Suppressor macrophage treated with lipopolysaccharide for 4 hours (primary cell): ENCODE measurements at regions not wholly inside any gene's neighbourhood (a gene's known extent, or its start where the extent isn't known, plus 50 kb on each side); places are given as distances from the start of the nearest gene placed in this dataset.
"Not testable (repeated sequence)": the region's sequence is repeated elsewhere in the genome, so short reads cannot be mapped to it uniquely, and the experiment has no call there.

ENCODE experiments used
- DNase-seq: peaks from one replicate; pipeline ENCODE4 v3.0.0-alpha.2; 2020

- no peak for DNase-seq
These were observed 160.3 kb downstream of the TLR4 start for GRCh38 chr9:117864385-117865057.

GRCh38 chr9:117868594-117868993 is 164.4 kb downstream of the TLR4 start:
- no peak for DNase-seq

DNA sequence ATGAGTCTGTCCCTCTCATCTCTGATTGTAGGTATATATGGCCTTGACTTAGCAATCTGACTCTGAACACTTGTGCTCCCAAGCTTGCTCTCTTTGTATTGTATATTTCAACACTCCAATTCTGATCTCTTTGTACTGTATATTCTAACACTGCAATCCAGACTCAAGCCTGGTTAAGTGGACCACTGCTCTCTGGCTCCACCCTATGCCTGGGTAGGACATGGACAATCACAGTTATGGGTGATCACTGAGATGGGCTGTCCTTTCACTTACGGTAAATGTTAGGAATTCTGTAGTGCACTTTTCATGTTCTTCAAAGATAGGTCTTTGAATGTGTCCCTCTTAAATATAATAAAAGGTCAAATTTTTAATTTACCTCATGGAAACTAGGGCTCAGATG is 165.1 kb downstream of the TLR4 start:
- DNase-seq, result no peak

DNA sequence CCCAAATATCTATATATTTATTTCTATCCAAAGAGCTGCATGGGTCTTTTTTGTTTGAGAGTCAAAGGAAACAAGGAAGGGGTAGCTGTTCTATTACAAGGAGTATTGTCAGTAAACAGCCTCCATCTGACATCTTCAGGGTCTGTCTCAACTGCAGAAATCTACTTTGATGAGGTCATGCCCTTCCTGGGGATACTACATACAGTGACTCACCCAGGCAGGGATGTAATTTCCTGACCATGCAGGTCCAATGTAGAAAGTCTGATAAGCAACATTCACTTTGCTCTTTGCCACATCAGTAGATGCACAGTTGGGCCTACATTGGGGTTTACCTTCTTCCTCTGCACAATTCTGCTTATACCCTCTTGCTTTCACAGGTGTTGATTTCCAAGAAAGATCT is 165.5 kb downstream of the TLR4 start:
- DNase-seq, result peak; percentile 42

DNA sequence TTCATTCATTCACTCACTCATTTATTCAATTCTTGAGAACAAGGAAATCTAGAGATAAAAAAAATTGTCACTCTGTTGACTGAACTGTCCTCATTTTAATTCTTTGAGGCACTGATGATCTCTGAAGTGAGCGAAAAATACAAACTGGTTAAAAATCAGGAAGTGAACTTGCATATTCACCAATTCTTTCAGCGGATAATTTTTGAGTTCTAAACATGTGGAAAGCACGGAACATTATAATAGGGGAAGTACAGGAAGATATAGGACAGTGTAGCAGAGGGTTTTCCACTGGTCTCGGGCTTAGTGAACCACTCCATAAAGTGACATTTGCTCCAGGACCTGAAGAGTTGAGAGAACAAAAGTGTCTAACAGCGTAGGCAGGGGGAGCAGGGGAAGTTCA is 169.5 kb downstream of the TLR4 start:
- peak; percentile 43 for DNase-seq

DNA sequence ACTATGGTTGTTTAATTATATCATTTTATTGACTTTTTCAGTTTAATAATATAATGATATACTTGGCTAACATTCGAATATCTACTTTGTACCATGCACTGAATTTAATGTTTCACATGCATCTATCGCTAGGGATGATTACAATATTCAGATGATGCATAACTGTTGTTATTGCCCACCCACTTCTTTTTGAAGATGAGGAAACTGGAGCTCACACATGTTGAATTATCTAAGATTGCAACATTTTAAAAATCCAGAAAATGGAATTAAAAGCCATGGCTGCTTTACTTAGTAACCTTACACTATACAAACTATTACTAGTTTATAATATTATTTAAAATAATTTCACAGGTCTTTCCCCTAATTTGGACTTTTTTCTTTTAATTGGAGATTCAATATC is 171.7 kb downstream of the TLR4 start:
- DNase-seq, result peak; percentile 14

GRCh38 chr9:117882171-117882570 is 178.0 kb downstream of the TLR4 start:
- peak; percentile 36 for DNase-seq

DNA sequence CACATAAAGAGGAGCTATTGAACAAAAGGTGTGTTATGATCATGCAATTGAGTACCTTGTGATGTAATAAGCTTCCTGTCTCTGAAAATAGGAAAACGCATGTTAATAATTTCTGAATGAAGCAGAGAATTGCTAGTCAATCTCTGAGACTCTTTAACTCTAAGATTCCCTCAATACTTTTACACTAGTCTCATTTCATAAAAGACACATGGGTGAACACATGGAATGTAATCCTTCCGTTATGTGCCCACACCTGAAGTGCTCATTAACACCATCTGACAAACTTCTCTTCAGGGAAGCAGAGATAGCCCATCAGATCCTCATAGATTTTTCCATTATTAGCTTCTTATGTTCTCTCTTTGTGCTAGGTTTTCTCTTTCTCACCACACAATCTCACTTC is 182.4 kb downstream of the TLR4 start:
- DNase-seq, result no peak

DNA sequence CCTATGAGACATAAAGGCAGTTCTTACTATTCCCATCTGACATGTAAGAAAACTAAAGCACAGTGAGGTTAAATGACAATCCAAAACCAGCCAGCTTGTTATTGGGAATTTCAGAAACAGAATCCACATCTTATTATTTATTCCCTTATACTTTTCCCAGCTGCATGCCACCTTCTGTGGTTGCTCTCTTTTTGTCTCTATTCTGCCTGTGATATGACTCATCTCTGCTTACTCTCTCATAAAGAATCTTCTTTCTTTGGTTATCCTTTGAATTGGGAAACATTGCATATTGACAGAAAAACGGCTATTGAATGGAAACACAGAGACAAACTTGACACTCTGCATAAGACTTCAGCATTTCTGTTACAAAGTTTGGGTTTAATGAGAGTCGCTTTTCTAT is 183.2 kb downstream of the TLR4 start:
- no peak for DNase-seq

- no peak for DNase-seq
These were observed 183.7 kb downstream of the TLR4 start for GRCh38 chr9:117887941-117888340.

- DNase-seq, result no peak
These were observed 199.2 kb downstream of the TLR4 start for GRCh38 chr9:117903453-117903852.

- DNase-seq, result no peak
These were observed 202.6 kb downstream of the TLR4 start for GRCh38 chr9:117906763-117907162.

GRCh38 chr9:117907420-117907819 is 203.2 kb downstream of the TLR4 start:
- no peak for DNase-seq

- no peak for DNase-seq
These were observed 212.1 kb downstream of the TLR4 start for GRCh38 chr9:117916291-117916690.

DNA sequence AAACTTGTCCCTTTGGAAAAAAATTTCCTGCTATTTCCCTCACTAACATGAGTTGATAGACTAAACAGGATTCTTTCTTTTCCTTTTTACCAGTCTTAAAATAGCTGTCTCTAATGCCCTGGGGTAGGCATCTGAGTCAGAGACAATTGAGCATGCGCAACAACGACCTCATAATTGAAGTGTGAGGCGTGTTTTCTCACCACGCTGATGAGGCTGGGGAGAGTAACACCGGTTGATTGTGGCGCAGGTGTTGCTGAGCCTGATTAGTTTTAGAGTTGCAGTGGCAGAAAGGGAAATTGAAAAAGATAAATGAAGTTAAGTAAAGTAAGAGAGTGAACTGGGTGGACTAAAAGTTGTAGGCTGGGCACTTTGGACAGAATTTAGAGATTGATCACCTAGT is 213.7 kb downstream of the TLR4 start:
- DNase-seq, result no peak

- no peak for DNase-seq
These were observed 215.3 kb downstream of the TLR4 start for GRCh38 chr9:117919538-117919937.

DNA sequence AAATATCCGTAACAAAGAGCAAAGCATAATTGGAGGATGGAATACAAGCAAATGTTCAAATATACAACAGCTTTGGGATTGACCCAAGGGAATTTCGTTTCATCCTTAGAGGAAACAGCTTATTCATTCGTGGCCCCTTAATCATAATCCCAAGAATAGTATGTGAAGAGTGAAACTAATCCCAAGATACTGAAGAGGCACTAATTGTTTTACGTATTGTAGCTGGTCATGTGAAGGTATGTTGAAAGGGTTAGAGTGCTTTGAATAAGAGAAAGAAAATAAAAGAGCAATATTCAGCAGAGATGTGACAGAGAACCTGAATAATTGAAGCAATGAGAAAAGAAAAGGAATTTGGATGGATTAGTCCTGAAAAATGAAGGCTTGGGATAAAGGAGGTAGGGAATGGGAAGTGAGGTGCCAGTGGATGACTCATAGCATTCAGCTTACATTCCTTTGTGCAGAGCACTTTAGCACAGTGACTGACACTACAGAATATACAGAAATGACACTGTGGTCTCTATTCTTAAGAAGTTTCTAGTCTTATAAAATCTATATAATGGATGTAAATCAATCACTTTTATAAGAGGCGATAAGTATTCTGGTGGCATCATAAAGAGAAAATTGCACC is 221.9 kb downstream of the TLR4 start:
- DNase-seq, result no peak

- DNase-seq, result no peak
These were observed 223.2 kb downstream of the TLR4 start for GRCh38 chr9:117927354-117927753.

- no peak for DNase-seq
These were observed 225.7 kb downstream of the TLR4 start for GRCh38 chr9:117929868-117930267.

GRCh38 chr9:117932585-117932984 is 228.4 kb downstream of the TLR4 start:
- DNase-seq, result no peak

DNA sequence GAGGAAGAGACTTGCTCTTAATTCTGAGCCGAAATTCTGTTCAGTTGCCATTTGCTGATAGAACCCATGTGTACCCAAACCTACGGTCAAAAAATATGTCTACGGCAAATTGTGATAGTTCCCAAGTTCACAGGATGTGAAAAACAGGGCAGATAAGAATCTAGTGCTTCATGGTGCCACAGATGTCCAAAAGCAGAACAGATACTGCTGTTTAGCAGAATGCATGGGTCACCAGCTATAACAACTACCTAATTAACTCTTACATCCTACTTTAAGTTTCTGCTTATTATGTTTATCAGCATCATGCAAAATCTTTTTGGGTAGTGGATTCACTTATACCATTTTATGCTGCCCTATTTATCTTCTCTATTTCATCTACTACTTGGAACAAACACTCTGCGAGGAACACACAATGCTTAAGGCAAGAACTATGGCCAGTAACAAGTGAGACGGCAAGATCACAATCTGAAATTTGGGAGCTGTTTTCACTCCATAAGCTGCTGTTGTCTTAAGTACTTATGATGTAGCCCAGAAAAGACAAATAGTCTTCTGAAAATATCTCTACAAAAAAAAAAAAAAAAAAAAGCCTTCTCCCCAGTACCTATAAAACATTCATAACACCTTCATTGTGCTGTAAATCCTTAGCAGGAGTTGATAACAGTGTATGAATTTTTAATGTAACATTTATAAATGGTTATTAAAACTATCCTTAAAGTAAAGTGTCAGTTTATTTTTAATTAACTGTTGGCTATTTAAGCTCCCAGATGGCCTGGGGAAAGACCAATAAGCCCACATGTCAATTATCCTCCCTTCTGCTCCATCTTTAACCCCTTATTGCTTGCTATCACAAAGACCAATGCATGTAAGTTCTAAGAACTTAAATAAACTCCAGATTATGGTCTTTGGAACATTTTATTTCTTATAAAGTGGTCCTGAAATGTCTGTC is 232.3 kb downstream of the TLR4 start:
- DNase-seq, result no peak

DNA sequence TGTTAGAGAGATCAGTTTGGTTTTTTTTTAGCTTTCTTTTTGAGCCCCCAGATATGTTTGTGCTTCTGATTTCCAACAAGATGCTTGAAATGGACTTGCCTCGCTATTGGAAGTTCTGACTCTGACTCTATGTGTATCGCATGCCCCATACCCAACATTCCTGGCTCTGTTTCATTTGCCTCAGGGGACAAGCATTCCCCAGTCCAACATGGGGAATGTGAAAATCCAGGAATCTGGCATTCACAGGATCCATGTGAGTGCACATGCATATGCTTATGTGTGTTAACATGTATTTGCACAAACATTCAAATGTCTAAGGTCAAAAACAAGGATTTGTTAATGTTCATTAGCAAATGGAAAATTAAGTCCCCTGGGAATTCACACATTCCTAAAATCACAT is 233.9 kb downstream of the TLR4 start:
- DNase-seq, result no peak

DNA sequence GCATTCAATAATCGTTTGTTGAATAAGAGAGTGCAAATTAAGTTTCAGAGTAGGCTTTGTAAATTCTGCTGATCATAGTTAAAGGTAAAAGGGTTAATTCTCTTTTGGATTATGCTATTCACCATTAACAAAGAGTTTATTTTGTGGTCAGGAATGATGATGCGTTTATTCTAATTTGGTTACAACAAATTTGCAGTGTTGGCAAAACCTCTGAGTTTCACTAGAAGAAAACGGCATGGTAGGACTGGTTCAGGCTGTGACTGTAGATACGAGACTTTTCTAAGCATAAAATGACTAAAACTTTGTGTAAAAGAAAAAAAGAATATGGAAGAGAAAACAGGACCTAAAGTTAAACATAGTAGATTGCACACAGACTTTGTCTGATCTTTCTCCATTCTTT is 234.7 kb downstream of the TLR4 start:
- DNase-seq, result no peak

DNA sequence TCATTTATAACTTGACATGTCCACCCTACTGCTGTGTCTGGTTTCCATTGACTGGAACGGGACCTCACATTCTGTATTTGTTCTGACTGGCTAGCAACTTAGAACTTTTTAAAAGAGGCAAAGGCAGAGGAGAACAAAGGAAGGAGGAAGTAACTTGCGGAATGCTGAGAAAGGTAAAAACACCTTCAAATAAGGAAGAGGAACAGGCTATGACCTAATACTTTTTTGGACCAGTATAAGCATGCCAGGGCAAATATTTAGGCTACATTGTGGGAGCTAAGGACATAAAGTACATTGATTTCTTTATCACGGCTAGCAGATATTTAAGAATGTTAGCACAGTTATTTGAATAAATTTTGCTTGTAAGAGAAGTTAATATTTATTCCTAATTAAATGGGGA is 240.5 kb downstream of the TLR4 start:
- not testable (repeated sequence) for DNase-seq
